ENCODE measurements at regions not wholly inside any gene's neighbourhood (a gene's known extent, or its start where the extent isn't known, plus 50 kb on each side); places are given as distances from the start of the nearest gene placed in this dataset.

- no peaks in the 10 kb centered on the region for H3K36me3 ChIP-seq
- H3K4me1 ChIP-seq, result no peaks in the 10 kb centered on the region
- no peaks in the 10 kb centered on the region for H3K27me3 ChIP-seq
- TF ChIP-seq EP300 (IDR thresholded peaks at IDR 0.05; ENCODE audit: low read depth) (no peak), CTCF (IDR thresholded peaks at IDR 0.05) (no peak), POLR2AphosphoS5 (IDR thresholded peaks at IDR 0.05) (no peak), POLR2A (IDR thresholded peaks at IDR 0.05) (no peak)
- WGBS, 2 donors (ENCODE audit: low coverage in 1 of 2), result 61 to 83% methylated on average over 1 to 3 of the region's 3 CpGs
- no peak for DNase-seq
- H3K4me3 ChIP-seq, result no peak overlapping the region
- in situ Hi-C loops (cut with MboI; ENCODE audit: low pct_ligation_motif_present in 1 of 4, low pct_unique_long_range_greater_than_20kb in 1 of 4, low sequenced_read_pairs in 3 of 4) (no loop called here), intact Hi-C loops (cut with DNase I; ENCODE audit: low total_unique reads) (no loop called here)
- H3K9me3 ChIP-seq, result no peaks in the 10 kb centered on the region
- no peak overlapping the region for H3K27ac ChIP-seq
These were observed 406.6 kb upstream of the TMPRSS15 start for GRCh38 chr21:18810136-18810535.

- 80 to 91% methylated on average over 5 of the region's 5 CpGs for WGBS, 2 donors (ENCODE audit: low coverage in 1 of 2)
- Histone ChIP-seq H3K36me3 (no peaks in the 10 kb centered on the region), H3K4me3 (no peak overlapping the region), H3K9me3 (no peaks in the 10 kb centered on the region), H3K27me3 (no peaks in the 10 kb centered on the region), H3K4me1 (no peaks in the 10 kb centered on the region), H3K27ac (no peak overlapping the region)
- intact Hi-C loops (cut with DNase I; ENCODE audit: low total_unique reads), result no loop called here
- no peak for TF ChIP-seq POLR2AphosphoS5 (IDR thresholded peaks at IDR 0.05)
- no peak for TF ChIP-seq POLR2A (IDR thresholded peaks at IDR 0.05)
- TF ChIP-seq EP300 (IDR thresholded peaks at IDR 0.05; ENCODE audit: low read depth), result no peak
- no peak for TF ChIP-seq CTCF (IDR thresholded peaks at IDR 0.05)
- in situ Hi-C loops (cut with MboI; ENCODE audit: low pct_ligation_motif_present in 1 of 4, low pct_unique_long_range_greater_than_20kb in 1 of 4, low sequenced_read_pairs in 3 of 4), result no loop called here
- no peak for DNase-seq
These were observed 408.7 kb upstream of the TMPRSS15 start for GRCh38 chr21:18812308-18812707.

GRCh38 chr21:18819507-18819906 lies 415.9 kb upstream of the TMPRSS15 start:
- no peaks in the 10 kb centered on the region for H3K9me3 ChIP-seq
- no peaks in the 10 kb centered on the region for H3K36me3 ChIP-seq
- DNase-seq, result no peak
- no peaks in the 10 kb centered on the region for H3K4me1 ChIP-seq
- TF ChIP-seq POLR2A (IDR thresholded peaks at IDR 0.05) (no peak), CTCF (IDR thresholded peaks at IDR 0.05) (no peak), EP300 (IDR thresholded peaks at IDR 0.05; ENCODE audit: low read depth) (no peak), POLR2AphosphoS5 (IDR thresholded peaks at IDR 0.05) (no peak)
- in situ Hi-C loops (cut with MboI; ENCODE audit: low pct_ligation_motif_present in 1 of 4, low pct_unique_long_range_greater_than_20kb in 1 of 4, low sequenced_read_pairs in 3 of 4), result no loop called here
- intact Hi-C loops (cut with DNase I; ENCODE audit: low total_unique reads), result no loop called here
- WGBS, 2 donors (ENCODE audit: low coverage in 1 of 2), result 67 to 100% methylated on average over 1 of the region's 1 CpG
- no peak overlapping the region for H3K27ac ChIP-seq
- H3K27me3 ChIP-seq, result no peaks in the 10 kb centered on the region
- H3K4me3 ChIP-seq, result no peak overlapping the region

- Histone ChIP-seq H3K4me1 (no peaks in the 10 kb centered on the region), H3K36me3 (no peaks in the 10 kb centered on the region), H3K27me3 (no peaks in the 10 kb centered on the region), H3K4me3 (no peak overlapping the region), H3K27ac (no peak overlapping the region), H3K9me3 (no peaks in the 10 kb centered on the region)
- 64 to 69% methylated on average over 4 of the region's 4 CpGs for WGBS, 2 donors (ENCODE audit: low coverage in 1 of 2)
- no peak for TF ChIP-seq POLR2AphosphoS5 (IDR thresholded peaks at IDR 0.05)
- no peak for TF ChIP-seq POLR2A (IDR thresholded peaks at IDR 0.05)
- TF ChIP-seq EP300 (IDR thresholded peaks at IDR 0.05; ENCODE audit: low read depth), result no peak
- no peak for TF ChIP-seq CTCF (IDR thresholded peaks at IDR 0.05)
- intact Hi-C loops (cut with DNase I; ENCODE audit: low total_unique reads), result no loop called here
- no peak for DNase-seq
- in situ Hi-C loops (cut with MboI; ENCODE audit: low pct_ligation_motif_present in 1 of 4, low pct_unique_long_range_greater_than_20kb in 1 of 4, low sequenced_read_pairs in 3 of 4), result no loop called here
These were observed 423.0 kb upstream of the TMPRSS15 start for GRCh38 chr21:18826562-18826961.
